ENCODE measurements at regions not wholly inside any gene's neighbourhood (a gene's known extent, or its start where the extent isn't known, plus 50 kb on each side); places are given as distances from the start of the nearest gene placed in this dataset. TPM values are rescaled to one million over a fixed set of nuclear protein-coding genes. Genes with fewer than 3 reads are reported as not detected.

Small RNA genes lying in the stretch of these regions (microRNA-seq; reads per million reads assigned to microRNA genes)
- gene MIR7702 (ENCODE audit: borderline number of aligned reads, borderline replicate concordance): not detected

Small RNA genes lying in the stretch of these regions (small RNA-seq; reads per million reads assigned to genes)
- not detected for gene MIR7702 (ENCODE audit: insufficient read depth, insufficient read length, low read depth, low replicate concordance)
- gene RNY4P18 (ENCODE audit: insufficient read depth, insufficient read length, low read depth, low replicate concordance): not detected

Measured in endothelial cell of umbilical vein (primary cell).